Liver (tissue), 3 donors: ENCODE measurements at regions not wholly inside any gene's neighbourhood (a gene's known extent, or its start where the extent isn't known, plus 50 kb on each side); places are given as distances from the start of the nearest gene placed in this dataset.

Experiments
- ATF3 ChIP-seq: IDR thresholded peaks from 2 replicates; pipeline ENCODE4 v1.6.1; 2016; ENCODE audit warnings: antibody characterized with exemption
- GABPA ChIP-seq, 2 donors: IDR thresholded peaks in 1 of 2; conservative IDR thresholded peaks in 1 of 2; 2 replicates each; pipeline ENCODE4 v1.6.1; 2016; ENCODE audit warnings: antibody characterized with exemption in 2 of 2, mild to moderate bottlenecking in 1 of 2, moderate library complexity in 1 of 2
- JUND ChIP-seq, 2 donors: IDR thresholded peaks; 2 replicates each; pipeline ENCODE4 v1.6.1; 2016; ENCODE audit warnings: antibody characterized with exemption in 2 of 2
- REST ChIP-seq: IDR thresholded peaks from 2 replicates; pipeline ENCODE4 v1.6.1; 2016; ENCODE audit warnings: antibody characterized with exemption, mild to moderate bottlenecking
- RXRA ChIP-seq, 2 donors: IDR thresholded peaks; 2 replicates each; pipeline ENCODE4 v1.6.1; 2017 to 2018; ENCODE audit warnings: antibody characterized with exemption in 2 of 2, mild to moderate bottlenecking in 1 of 2
- TF ChIP-seq, protein P1 (sequence below): fragments of 150-350 bp; IDR thresholded peaks from 2 replicates; pipeline ENCODE4 v1.5.1; 2017; ENCODE audit warnings: improper control_type of control experiment, low read depth, low read length; ENCODE audit not compliant: missing input control
- TF ChIP-seq, protein P2 (sequence below): IDR thresholded peaks from 2 replicates; pipeline ENCODE4 v1.6.1; 2016; ENCODE audit warnings: antibody characterized with exemption
- donor health status: healthy.
- donor health status: healthy.

DNA sequence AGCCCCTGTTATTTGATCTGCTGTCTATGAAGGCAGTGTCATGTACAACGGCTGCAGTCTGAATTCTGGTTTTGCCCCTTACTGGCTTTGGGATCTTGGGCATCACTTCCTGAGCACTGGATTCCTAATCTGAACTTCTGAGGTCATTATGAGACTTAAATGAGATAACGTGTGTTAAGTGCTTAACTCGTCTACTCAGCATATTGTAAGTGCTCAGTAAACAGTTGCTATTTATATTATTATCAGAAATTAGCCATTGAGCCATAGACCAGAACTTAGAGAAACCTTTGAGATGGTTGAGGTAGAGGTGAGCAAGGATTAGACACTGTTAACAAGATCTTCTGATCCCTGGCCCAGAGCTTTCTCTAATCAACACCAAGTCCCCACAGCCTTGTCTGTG lies 284.1 kb upstream of the ONECUT1 start:
- TF ChIP-seq JUND (IDR thresholded peaks at IDR 0.05) (no peak), GABPA (IDR thresholded peaks at IDR 0.05 in 1 of 2, conservative IDR thresholded peaks at IDR 0.05 in 1 of 2) (no peak), REST (no peak), RXRA (IDR thresholded peaks at IDR 0.05) (no peak), ATF3 (no peak)
- TF ChIP-seq, protein P1, sequence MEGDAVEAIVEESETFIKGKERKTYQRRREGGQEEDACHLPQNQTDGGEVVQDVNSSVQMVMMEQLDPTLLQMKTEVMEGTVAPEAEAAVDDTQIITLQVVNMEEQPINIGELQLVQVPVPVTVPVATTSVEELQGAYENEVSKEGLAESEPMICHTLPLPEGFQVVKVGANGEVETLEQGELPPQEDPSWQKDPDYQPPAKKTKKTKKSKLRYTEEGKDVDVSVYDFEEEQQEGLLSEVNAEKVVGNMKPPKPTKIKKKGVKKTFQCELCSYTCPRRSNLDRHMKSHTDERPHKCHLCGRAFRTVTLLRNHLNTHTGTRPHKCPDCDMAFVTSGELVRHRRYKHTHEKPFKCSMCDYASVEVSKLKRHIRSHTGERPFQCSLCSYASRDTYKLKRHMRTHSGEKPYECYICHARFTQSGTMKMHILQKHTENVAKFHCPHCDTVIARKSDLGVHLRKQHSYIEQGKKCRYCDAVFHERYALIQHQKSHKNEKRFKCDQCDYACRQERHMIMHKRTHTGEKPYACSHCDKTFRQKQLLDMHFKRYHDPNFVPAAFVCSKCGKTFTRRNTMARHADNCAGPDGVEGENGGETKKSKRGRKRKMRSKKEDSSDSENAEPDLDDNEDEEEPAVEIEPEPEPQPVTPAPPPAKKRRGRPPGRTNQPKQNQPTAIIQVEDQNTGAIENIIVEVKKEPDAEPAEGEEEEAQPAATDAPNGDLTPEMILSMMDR = no peak
- TF ChIP-seq, protein P2, sequence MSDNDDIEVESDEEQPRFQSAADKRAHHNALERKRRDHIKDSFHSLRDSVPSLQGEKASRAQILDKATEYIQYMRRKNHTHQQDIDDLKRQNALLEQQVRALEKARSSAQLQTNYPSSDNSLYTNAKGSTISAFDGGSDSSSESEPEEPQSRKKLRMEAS = no peak
